Neural progenitor cell (in vitro differentiated cells): ENCODE measurements at regions not wholly inside any gene's neighbourhood (a gene's known extent, or its start where the extent isn't known, plus 50 kb on each side); places are given as distances from the start of the nearest gene placed in this dataset.
"Not testable (repeated sequence)": the region's sequence is repeated elsewhere in the genome, so short reads cannot be mapped to it uniquely, and the experiment has no call there.

Experiments
- DNase-seq: peaks from one replicate; pipeline ENCODE4 v3.0.0-alpha.2; 2016; ENCODE audit warnings: low spot score
- H2AFZ ChIP-seq: fragments of 200-600 bp; sonication (generic); replicated peaks from 2 replicates; pipeline ENCODE4 v1.6.1; 2016; ENCODE audit warnings: antibody characterized with exemption
- H3F3A ChIP-seq: fragments of 200-600 bp; sonication (generic); 2 replicates; pipeline ENCODE4 v1.6.1; 2016; ENCODE audit warnings: antibody characterized with exemption, low read depth
- H3K27ac ChIP-seq: fragments of 200-600 bp; sonication (generic); 2 replicates; pipeline ENCODE4 v1.5.1; 2016; ENCODE audit warnings: mild to moderate bottlenecking
- H3K27me3 ChIP-seq: fragments of 200-600 bp; sonication (generic); 2 replicates; pipeline ENCODE4 v1.6.1; 2016; ENCODE audit warnings: mild to moderate bottlenecking, moderate library complexity
- H3K36me3 ChIP-seq: fragments of 200-600 bp; sonication (generic); 2 replicates; pipeline ENCODE4 v1.5.1; 2016
- H3K4me1 ChIP-seq: fragments of 200-600 bp; sonication (generic); 2 replicates; pipeline ENCODE4 v1.6.1; 2016; ENCODE audit warnings: mixed run types
- H3K4me2 ChIP-seq: fragments of 200-600 bp; sonication (generic); 2 replicates; pipeline ENCODE4 v1.6.1; 2016
- H3K4me3 ChIP-seq: fragments of 200-600 bp; sonication (generic); 2 replicates; pipeline ENCODE4 v1.5.1; 2016
- H3K79me2 ChIP-seq: fragments of 200-600 bp; sonication (generic); 2 replicates; pipeline ENCODE4 v1.6.1; 2016; ENCODE audit warnings: low read depth
- H3K9ac ChIP-seq: fragments of 200-600 bp; sonication (generic); 2 replicates; pipeline ENCODE4 v1.6.1; 2016
- H3K9me3 ChIP-seq: fragments of 200-600 bp; sonication (generic); 2 replicates; pipeline ENCODE4 v1.5.1; 2016; ENCODE audit warnings: low read depth
- H4K20me1 ChIP-seq: fragments of 200-600 bp; sonication (generic); 2 replicates; pipeline ENCODE4 v1.6.1; 2016; ENCODE audit warnings: low read depth
- H3K27ac Mint-ChIP-seq: 3 replicates; pipeline ENCODE4 v1.8.0; 2021; ENCODE audit warnings: mixed read lengths
- H3K27me3 Mint-ChIP-seq: 2 replicates; pipeline ENCODE4 v1.8.0; 2022; ENCODE audit warnings: low read depth, mild to moderate bottlenecking, inconsistent platforms, moderate library complexity, mixed read lengths; ENCODE audit not compliant: insufficient read depth
- H3K36me3 Mint-ChIP-seq: 3 replicates; pipeline ENCODE4 v1.8.0; 2021; ENCODE audit warnings: mixed read lengths
- H3K4me1 Mint-ChIP-seq: 3 replicates; pipeline ENCODE4 v1.8.0; 2021; ENCODE audit warnings: mixed read lengths
- H3K4me3 Mint-ChIP-seq: 3 replicates; pipeline ENCODE4 v1.8.0; 2021; ENCODE audit warnings: mild to moderate bottlenecking, moderate library complexity, mixed read lengths
- H3K9me3 Mint-ChIP-seq: 3 replicates; pipeline ENCODE4 v1.8.0; 2020; ENCODE audit warnings: mixed read lengths
- CTCF ChIP-seq: fragments of 200-600 bp; sonication (generic); IDR thresholded peaks from 2 replicates; pipeline ENCODE4 v1.5.1; 2017; ENCODE audit warnings: antibody characterized with exemption, mild to moderate bottlenecking
- EZH2 ChIP-seq: fragments of 200-600 bp; sonication (generic); IDR thresholded peaks from 2 replicates; pipeline ENCODE4 v1.6.1; 2017; ENCODE audit warnings: antibody characterized with exemption, mild to moderate bottlenecking, moderate library complexity
- EZH2phosphoT487 ChIP-seq: fragments of 200-600 bp; sonication (generic); IDR thresholded peaks from 2 replicates; pipeline ENCODE4 v1.6.1; 2017; ENCODE audit warnings: antibody characterized with exemption

DNA sequence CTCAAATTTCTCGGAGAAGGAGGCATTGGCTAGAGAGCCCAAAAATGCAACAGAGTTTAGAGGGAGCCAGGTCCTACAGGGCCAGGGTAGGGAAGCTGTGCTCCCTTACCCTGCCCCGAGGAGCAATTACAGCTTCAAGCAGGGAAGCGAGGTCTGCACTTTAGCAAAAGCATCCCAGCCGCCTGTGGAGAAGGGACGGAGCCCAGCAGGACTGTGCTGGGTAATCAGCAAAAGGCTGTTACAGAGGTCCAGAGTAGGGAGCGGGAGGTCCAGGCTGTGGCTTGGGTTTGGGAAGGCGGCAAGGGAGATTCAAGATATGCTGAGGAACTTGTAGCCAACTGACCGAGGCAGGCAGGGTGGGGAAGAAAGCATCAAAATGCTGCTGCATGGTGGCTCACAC, 162.6 kb downstream of the TMEM132E start:
- Mint-ChIP-seq H3K36me3 (no peaks in the 10 kb centered on the region), H3K4me1 (peaks cover 8% of the 10 kb centered on the region)
- no peaks in the 10 kb centered on the region for H3K27me3 ChIP-seq

DNA sequence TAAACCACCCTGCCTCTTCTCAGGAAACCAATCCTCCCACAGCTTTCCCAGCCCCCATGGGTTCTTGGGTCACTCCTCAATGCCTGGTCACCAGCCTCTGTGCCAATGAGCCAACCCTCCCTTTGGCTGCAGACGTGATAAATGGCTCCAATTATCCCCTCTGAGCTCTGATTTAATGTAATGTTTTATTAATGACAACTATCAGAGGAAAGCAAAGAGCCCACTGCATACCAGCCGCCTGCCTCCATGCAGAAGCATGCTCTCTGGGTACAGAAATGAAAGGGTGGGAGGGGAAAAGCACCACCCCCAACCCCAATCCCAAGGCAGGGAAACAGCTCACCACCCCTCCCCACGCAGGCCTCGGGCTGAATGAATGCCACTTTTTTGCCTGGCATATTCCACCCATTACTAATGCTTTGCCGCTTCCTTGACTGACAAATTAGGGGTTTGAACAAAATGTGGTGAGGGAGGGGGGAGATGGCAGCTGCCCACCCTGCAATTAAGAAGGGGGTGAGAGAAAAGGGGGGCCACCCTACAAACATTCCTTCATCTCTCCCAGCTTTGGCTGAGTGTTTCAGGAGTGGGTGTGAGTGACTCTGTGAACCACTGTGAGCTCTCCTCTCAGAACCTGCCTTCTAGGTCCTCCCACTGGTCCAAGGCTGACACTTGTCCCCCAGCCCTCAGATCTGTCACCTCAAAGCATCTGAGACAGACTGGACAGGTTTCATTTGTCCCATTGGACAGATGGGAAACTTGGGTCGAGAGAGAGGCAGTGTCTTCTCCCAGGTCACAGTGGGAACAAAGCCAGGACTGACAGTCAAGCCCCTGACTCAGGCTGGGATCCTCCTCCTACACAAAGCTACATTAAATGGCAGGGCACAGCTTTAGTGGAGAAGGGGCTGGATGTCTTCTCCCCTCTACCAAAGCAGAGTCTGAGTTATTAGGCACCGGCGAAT, 161.5 kb downstream of the TMEM132E start:
- Histone ChIP-seq H3F3A (no peaks in the 10 kb centered on the region), H3K9me3 (no peaks in the 10 kb centered on the region), H3K36me3 (no peaks in the 10 kb centered on the region), H3K79me2 (no peaks in the 10 kb centered on the region), H3K4me2 (no peak overlapping the region), H2AFZ (no peak overlapping the region), H3K4me3 (no peak overlapping the region), H3K27ac (no peak overlapping the region), H4K20me1 (no peaks in the 10 kb centered on the region), H3K9ac (no peak overlapping the region), H3K27me3 (no peaks in the 10 kb centered on the region), H3K4me1 (peaks cover 6% of the 10 kb centered on the region)
- Mint-ChIP-seq H3K27me3 (peaks cover 5% of the 10 kb centered on the region), H3K36me3 (no peaks in the 10 kb centered on the region), H3K27ac (no peak overlapping the region), H3K4me1 (peaks cover 8% of the 10 kb centered on the region), H3K4me3 (no peak overlapping the region), H3K9me3 (peaks cover 3% of the 10 kb centered on the region)
- DNase-seq = no peak
- no peak for TF ChIP-seq CTCF
- no peak for TF ChIP-seq EZH2
- no peak for TF ChIP-seq EZH2phosphoT487

More for the DNA sequence above, 162.6 kb downstream of the TMEM132E start:
- Histone ChIP-seq H3K9me3 (no peaks in the 10 kb centered on the region), H3K27ac (no peak overlapping the region), H4K20me1 (no peaks in the 10 kb centered on the region), H3K4me2 (no peak overlapping the region), H3K36me3 (no peaks in the 10 kb centered on the region), H3K4me3 (no peak overlapping the region), H2AFZ (no peak overlapping the region), H3K9ac (no peak overlapping the region), H3F3A (no peaks in the 10 kb centered on the region), H3K79me2 (no peaks in the 10 kb centered on the region), H3K4me1 (peaks cover 6% of the 10 kb centered on the region)
- no peak for DNase-seq
- no peak overlapping the region for H3K4me3 Mint-ChIP-seq
- H3K27me3 Mint-ChIP-seq = peaks cover 3% of the 10 kb centered on the region
- peaks cover 3% of the 10 kb centered on the region for H3K9me3 Mint-ChIP-seq
- TF ChIP-seq CTCF (no peak), EZH2phosphoT487 (no peak), EZH2 (no peak)
- H3K27ac Mint-ChIP-seq = peak overlapping the region; percentile 42

DNA sequence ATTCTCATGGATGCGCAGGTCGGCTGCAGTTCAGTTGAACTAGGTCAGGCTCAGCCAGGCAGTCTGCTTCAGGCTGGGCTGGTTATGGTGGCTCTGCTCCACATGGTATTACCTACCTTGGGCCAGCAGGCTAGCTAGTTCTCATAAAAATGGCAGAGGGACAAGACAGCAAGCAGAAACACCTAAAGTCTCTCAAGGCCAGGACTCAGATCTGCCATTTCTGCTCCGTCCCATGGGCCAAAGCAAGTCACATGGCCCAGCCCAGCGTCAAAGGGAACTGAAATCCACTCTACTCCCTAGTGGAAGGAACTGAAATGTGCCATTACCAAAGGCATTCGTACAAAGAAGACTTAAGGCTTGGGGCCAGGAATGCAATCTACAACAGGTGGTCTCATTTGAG, 160.0 kb downstream of the TMEM132E start:
- Mint-ChIP-seq H3K4me1 (peaks cover 8% of the 10 kb centered on the region), H3K9me3 (peaks cover 3% of the 10 kb centered on the region), H3K36me3 (no peaks in the 10 kb centered on the region), H3K27ac (no peak overlapping the region), H3K4me3 (no peak overlapping the region), H3K27me3 (peaks cover 7% of the 10 kb centered on the region)
- no peak overlapping the region for H3K27ac ChIP-seq
- H4K20me1 ChIP-seq = no peaks in the 10 kb centered on the region
- H3K36me3 ChIP-seq = no peaks in the 10 kb centered on the region
- no peaks in the 10 kb centered on the region for H3K79me2 ChIP-seq
- H3F3A ChIP-seq = no peaks in the 10 kb centered on the region
- H3K4me2 ChIP-seq = no peak overlapping the region
- no peak overlapping the region for H3K4me3 ChIP-seq
- H2AFZ ChIP-seq = no peak overlapping the region
- no peak for TF ChIP-seq EZH2
- TF ChIP-seq CTCF = no peak
- no peak for TF ChIP-seq EZH2phosphoT487
- no peak overlapping the region for H3K9ac ChIP-seq
- H3K27me3 ChIP-seq = no peaks in the 10 kb centered on the region
- no peaks in the 10 kb centered on the region for H3K9me3 ChIP-seq
- no peak for DNase-seq
- peaks cover 6% of the 10 kb centered on the region for H3K4me1 ChIP-seq

GRCh38 chr17:34737673-34738072, 158.3 kb downstream of the TMEM132E start:
- H3K4me3 ChIP-seq, DNase-seq, H3K9ac ChIP-seq, H3K36me3 ChIP-seq, H3F3A ChIP-seq, H3K9me3 ChIP-seq, H3K27ac Mint-ChIP-seq, H3K27ac ChIP-seq, H3K4me1 ChIP-seq, H3K27me3 ChIP-seq, H3K27me3 Mint-ChIP-seq, H4K20me1 ChIP-seq, H3K36me3 Mint-ChIP-seq, H3K9me3 Mint-ChIP-seq, H2AFZ ChIP-seq, H3K4me3 Mint-ChIP-seq, H3K79me2 ChIP-seq, H3K4me1 Mint-ChIP-seq, H3K4me2 ChIP-seq: not testable (repeated sequence)
